SK-N-SH (cell line): ENCODE measurements at regions not wholly inside any gene's neighbourhood (a gene's known extent, or its start where the extent isn't known, plus 50 kb on each side); places are given as distances from the start of the nearest gene placed in this dataset.

ENCODE experiments used
- CHD2 ChIP-seq: fragments of 150-350 bp; IDR thresholded peaks from 2 replicates; pipeline ENCODE4 v1.6.1; 2018; ENCODE audit warnings: low read length; ENCODE audit not compliant: partially characterized antibody
- EP300 ChIP-seq, 2 experiments: IDR thresholded peaks; 2 replicates each; pipeline versions ENCODE4 v1.4.0 to v1.6.1; 2012; ENCODE audit warnings: borderline replicate concordance in 1 of 2, low read depth in 1 of 2, low read length in 1 of 2
- FOXM1 ChIP-seq: IDR thresholded peaks from 2 replicates; pipeline ENCODE4 v1.4.0; 2012; ENCODE audit warnings: low read depth, mild to moderate bottlenecking
- TCF12 ChIP-seq: IDR thresholded peaks from 2 replicates; pipeline ENCODE4 v1.4.0; 2012
- TEAD4 ChIP-seq: IDR thresholded peaks from 2 replicates; pipeline ENCODE4 v1.4.0; 2012; ENCODE audit warnings: mild to moderate bottlenecking, borderline replicate concordance; ENCODE audit not compliant: insufficient read depth
- TF ChIP-seq, protein P1 (sequence below): IDR thresholded peaks from 2 replicates; pipeline ENCODE4 v1.4.0; 2012; ENCODE audit warnings: low read depth, borderline replicate concordance
- TF ChIP-seq, protein P2 (sequence below): IDR thresholded peaks from 2 replicates; pipeline ENCODE4 v1.6.1; 2012; ENCODE audit warnings: mild to moderate bottlenecking, low read depth, low read length, moderate library complexity
- TF ChIP-seq, protein P3 (sequence below): IDR thresholded peaks from 2 replicates; pipeline ENCODE4; 2012
- TF ChIP-seq, protein P4 (sequence below): fragments of 200-600 bp; sonication (generic); IDR thresholded peaks from 2 replicates; pipeline ENCODE4 v1.6.1; 2017; ENCODE audit warnings: antibody characterized with exemption, mild to moderate bottlenecking, moderate library complexity

DNA sequence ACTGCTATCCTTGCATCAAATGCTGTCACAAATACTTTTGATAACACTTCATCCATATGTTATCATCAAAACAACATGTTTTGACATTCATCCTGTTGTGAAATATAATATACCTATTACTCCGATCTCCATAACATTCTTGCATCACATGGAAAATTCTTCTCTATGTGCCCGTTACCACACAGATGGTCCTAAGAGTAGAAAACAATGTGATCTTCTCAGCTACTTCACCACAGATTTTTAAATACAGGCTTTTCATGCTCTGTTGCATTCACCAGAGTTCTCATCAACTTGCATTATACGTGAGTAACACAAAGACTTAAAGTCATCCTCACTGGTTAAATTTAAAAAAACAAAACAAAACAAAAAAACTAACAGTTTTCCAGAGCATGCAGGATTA, 1603.3 kb upstream of the ZEB2 start:
- TF ChIP-seq, protein P1, sequence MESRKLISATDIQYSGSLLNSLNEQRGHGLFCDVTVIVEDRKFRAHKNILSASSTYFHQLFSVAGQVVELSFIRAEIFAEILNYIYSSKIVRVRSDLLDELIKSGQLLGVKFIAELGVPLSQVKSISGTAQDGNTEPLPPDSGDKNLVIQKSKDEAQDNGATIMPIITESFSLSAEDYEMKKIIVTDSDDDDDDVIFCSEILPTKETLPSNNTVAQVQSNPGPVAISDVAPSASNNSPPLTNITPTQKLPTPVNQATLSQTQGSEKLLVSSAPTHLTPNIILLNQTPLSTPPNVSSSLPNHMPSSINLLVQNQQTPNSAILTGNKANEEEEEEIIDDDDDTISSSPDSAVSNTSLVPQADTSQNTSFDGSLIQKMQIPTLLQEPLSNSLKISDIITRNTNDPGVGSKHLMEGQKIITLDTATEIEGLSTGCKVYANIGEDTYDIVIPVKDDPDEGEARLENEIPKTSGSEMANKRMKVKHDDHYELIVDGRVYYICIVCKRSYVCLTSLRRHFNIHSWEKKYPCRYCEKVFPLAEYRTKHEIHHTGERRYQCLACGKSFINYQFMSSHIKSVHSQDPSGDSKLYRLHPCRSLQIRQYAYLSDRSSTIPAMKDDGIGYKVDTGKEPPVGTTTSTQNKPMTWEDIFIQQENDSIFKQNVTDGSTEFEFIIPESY = no peak
- TF ChIP-seq, protein P2, sequence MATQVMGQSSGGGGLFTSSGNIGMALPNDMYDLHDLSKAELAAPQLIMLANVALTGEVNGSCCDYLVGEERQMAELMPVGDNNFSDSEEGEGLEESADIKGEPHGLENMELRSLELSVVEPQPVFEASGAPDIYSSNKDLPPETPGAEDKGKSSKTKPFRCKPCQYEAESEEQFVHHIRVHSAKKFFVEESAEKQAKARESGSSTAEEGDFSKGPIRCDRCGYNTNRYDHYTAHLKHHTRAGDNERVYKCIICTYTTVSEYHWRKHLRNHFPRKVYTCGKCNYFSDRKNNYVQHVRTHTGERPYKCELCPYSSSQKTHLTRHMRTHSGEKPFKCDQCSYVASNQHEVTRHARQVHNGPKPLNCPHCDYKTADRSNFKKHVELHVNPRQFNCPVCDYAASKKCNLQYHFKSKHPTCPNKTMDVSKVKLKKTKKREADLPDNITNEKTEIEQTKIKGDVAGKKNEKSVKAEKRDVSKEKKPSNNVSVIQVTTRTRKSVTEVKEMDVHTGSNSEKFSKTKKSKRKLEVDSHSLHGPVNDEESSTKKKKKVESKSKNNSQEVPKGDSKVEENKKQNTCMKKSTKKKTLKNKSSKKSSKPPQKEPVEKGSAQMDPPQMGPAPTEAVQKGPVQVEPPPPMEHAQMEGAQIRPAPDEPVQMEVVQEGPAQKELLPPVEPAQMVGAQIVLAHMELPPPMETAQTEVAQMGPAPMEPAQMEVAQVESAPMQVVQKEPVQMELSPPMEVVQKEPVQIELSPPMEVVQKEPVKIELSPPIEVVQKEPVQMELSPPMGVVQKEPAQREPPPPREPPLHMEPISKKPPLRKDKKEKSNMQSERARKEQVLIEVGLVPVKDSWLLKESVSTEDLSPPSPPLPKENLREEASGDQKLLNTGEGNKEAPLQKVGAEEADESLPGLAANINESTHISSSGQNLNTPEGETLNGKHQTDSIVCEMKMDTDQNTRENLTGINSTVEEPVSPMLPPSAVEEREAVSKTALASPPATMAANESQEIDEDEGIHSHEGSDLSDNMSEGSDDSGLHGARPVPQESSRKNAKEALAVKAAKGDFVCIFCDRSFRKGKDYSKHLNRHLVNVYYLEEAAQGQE = no peak
- TF ChIP-seq, protein P3, sequence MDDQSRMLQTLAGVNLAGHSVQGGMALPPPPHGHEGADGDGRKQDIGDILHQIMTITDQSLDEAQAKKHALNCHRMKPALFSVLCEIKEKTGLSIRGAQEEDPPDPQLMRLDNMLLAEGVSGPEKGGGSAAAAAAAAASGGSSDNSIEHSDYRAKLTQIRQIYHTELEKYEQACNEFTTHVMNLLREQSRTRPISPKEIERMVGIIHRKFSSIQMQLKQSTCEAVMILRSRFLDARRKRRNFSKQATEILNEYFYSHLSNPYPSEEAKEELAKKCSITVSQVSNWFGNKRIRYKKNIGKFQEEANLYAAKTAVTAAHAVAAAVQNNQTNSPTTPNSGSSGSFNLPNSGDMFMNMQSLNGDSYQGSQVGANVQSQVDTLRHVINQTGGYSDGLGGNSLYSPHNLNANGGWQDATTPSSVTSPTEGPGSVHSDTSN = no peak
- TF ChIP-seq TEAD4 = no peak
- TF ChIP-seq, protein P4, sequence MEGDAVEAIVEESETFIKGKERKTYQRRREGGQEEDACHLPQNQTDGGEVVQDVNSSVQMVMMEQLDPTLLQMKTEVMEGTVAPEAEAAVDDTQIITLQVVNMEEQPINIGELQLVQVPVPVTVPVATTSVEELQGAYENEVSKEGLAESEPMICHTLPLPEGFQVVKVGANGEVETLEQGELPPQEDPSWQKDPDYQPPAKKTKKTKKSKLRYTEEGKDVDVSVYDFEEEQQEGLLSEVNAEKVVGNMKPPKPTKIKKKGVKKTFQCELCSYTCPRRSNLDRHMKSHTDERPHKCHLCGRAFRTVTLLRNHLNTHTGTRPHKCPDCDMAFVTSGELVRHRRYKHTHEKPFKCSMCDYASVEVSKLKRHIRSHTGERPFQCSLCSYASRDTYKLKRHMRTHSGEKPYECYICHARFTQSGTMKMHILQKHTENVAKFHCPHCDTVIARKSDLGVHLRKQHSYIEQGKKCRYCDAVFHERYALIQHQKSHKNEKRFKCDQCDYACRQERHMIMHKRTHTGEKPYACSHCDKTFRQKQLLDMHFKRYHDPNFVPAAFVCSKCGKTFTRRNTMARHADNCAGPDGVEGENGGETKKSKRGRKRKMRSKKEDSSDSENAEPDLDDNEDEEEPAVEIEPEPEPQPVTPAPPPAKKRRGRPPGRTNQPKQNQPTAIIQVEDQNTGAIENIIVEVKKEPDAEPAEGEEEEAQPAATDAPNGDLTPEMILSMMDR = no peak
- TF ChIP-seq FOXM1 = no peak
- no peak for TF ChIP-seq EP300 (IDR thresholded peaks at IDR 0.05; ENCODE audit: borderline replicate concordance in 1 of 2, low read depth in 1 of 2, low read length in 1 of 2)
- no peak for TF ChIP-seq CHD2
- TF ChIP-seq TCF12 = no peak
